GM12891 (cell line): ENCODE measurements at regions not wholly inside any gene's neighbourhood (a gene's known extent, or its start where the extent isn't known, plus 50 kb on each side); places are given as distances from the start of the nearest gene placed in this dataset.
"Not testable (repeated sequence)": the region's sequence is repeated elsewhere in the genome, so short reads cannot be mapped to it uniquely, and the experiment has no call there.

ENCODE experiments used
- PAX5 ChIP-seq: IDR thresholded peaks from 2 replicates; pipeline ENCODE4 v1.6.1; 2011; ENCODE audit warnings: low read length, moderate library complexity, mild to moderate bottlenecking; ENCODE audit not compliant: insufficient read depth, severe bottlenecking
- POLR2A ChIP-seq: IDR thresholded peaks from 2 replicates; pipeline ENCODE4 v1.6.1; 2011; ENCODE audit warnings: low read depth, low read length, control low read depth
- POLR2AphosphoS5 ChIP-seq: IDR thresholded peaks from 2 replicates; pipeline ENCODE4 v1.6.1; 2011; ENCODE audit warnings: low read depth, low read length, control low read depth
- POU2F2 ChIP-seq: IDR thresholded peaks from 2 replicates; pipeline ENCODE4 v1.6.1; 2011; ENCODE audit warnings: low read depth, mild to moderate bottlenecking, control low read depth, low read length, moderate library complexity
- SPI1 ChIP-seq: IDR thresholded peaks from 2 replicates; pipeline ENCODE4 v1.6.1; 2011; ENCODE audit warnings: low read depth, low read length, control low read depth
- TAF1 ChIP-seq: IDR thresholded peaks from 2 replicates; pipeline ENCODE4 v1.6.1; 2011; ENCODE audit warnings: low read depth, low read length, control low read depth

GRCh38 chr15:20416618-20417017 is 125.0 kb downstream of the GOLGA6L6 start:
- TF ChIP-seq POLR2A, PAX5, TAF1, POLR2AphosphoS5, SPI1, POU2F2: not testable (repeated sequence)
